Forelimb muscle (tissue), 1 donor: ENCODE measurements at regions not wholly inside any gene's neighbourhood (a gene's known extent, or its start where the extent isn't known, plus 50 kb on each side); places are given as distances from the start of the nearest gene placed in this dataset.
"Not testable (repeated sequence)": the region's sequence is repeated elsewhere in the genome, so short reads cannot be mapped to it uniquely, and the experiment has no call there.

Source experiments
- DNase-seq: peaks from one replicate; pipeline ENCODE4 v3.0.0-alpha.2; 2013; ENCODE audit warnings: low read depth

GRCh38 chr1:212155219-212155618, 119.7 kb downstream of the DTL start:
- DNase-seq, result no peak

- no peak for DNase-seq
Observed at GRCh38 chr1:212157252-212157651, 121.7 kb downstream of the DTL start.

GRCh38 chr1:212158912-212159796, 123.6 kb downstream of the DTL start:
- DNase-seq, result no peak

- no peak for DNase-seq
Observed at GRCh38 chr1:212161231-212161781, 123.9 kb upstream of the PPP2R5A start.

GRCh38 chr1:212162635-212163034, 122.6 kb upstream of the PPP2R5A start:
- no peak for DNase-seq

GRCh38 chr1:212164095-212164872, 120.9 kb upstream of the PPP2R5A start:
- DNase-seq, result no peak

- no peak for DNase-seq
Observed at GRCh38 chr1:212166244-212166643, 119.0 kb upstream of the PPP2R5A start.

- DNase-seq, result no peak
Observed at GRCh38 chr1:212166644-212167043, 118.6 kb upstream of the PPP2R5A start.

GRCh38 chr1:212167098-212167497, 118.1 kb upstream of the PPP2R5A start:
- no peak for DNase-seq

- DNase-seq, result no peak
Observed at GRCh38 chr1:212173567-212173966, 111.6 kb upstream of the PPP2R5A start.

GRCh38 chr1:212174295-212174694, 110.9 kb upstream of the PPP2R5A start:
- not testable (repeated sequence) for DNase-seq

GRCh38 chr1:212177542-212177941, 107.7 kb upstream of the PPP2R5A start:
- DNase-seq, result no peak

GRCh38 chr1:212178851-212179250, 106.4 kb upstream of the PPP2R5A start:
- DNase-seq, result no peak

- no peak for DNase-seq
Observed at GRCh38 chr1:212179394-212180076, 105.7 kb upstream of the PPP2R5A start.

- DNase-seq, result no peak
Observed at GRCh38 chr1:212181015-212181882, 104.0 kb upstream of the PPP2R5A start.

- DNase-seq, result no peak
Observed at GRCh38 chr1:212182171-212182570, 103.0 kb upstream of the PPP2R5A start.

GRCh38 chr1:212182579-212182978, 102.6 kb upstream of the PPP2R5A start:
- DNase-seq, result no peak

GRCh38 chr1:212186427-212187207, 98.6 kb upstream of the PPP2R5A start:
- no peak for DNase-seq

GRCh38 chr1:212188599-212189351, 96.4 kb upstream of the PPP2R5A start:
- no peak for DNase-seq
